Type B pancreatic cell (in vitro differentiated cells): ENCODE measurements at regions not wholly inside any gene's neighbourhood (a gene's known extent, or its start where the extent isn't known, plus 50 kb on each side); places are given as distances from the start of the nearest gene placed in this dataset.

Source experiments
- DNase-seq: peaks from one replicate; pipeline ENCODE4 v3.0.0; 2021; ENCODE audit warnings: mixed read lengths; ENCODE audit not compliant: unreplicated experiment; ENCODE audit errors: extremely low spot score
- H3K27ac Mint-ChIP-seq: 2 replicates; pipeline ENCODE4 v1.8.0; 2021; ENCODE audit warnings: mild to moderate bottlenecking, mixed read lengths
- H3K27me3 Mint-ChIP-seq: 2 replicates; pipeline ENCODE4 v1.8.0; 2021; ENCODE audit warnings: mixed read lengths
- H3K36me3 Mint-ChIP-seq: 2 replicates; pipeline ENCODE4 v1.8.0; 2021; ENCODE audit warnings: mixed read lengths
- H3K4me1 Mint-ChIP-seq: one replicate; pipeline ENCODE4 v1.8.0; 2021; ENCODE audit warnings: mixed read lengths; ENCODE audit not compliant: unreplicated experiment
- H3K4me3 Mint-ChIP-seq: 2 replicates; pipeline ENCODE4 v1.8.0; 2021; ENCODE audit warnings: mild to moderate bottlenecking, mixed read lengths
- H3K9me3 Mint-ChIP-seq: 2 replicates; pipeline ENCODE4 v1.8.0; 2021; ENCODE audit warnings: mixed read lengths
- CTCF ChIP-seq: fragments of 200-600 bp; sonication (generic); conservative IDR thresholded peaks from 2 replicates; pipeline ENCODE4 v1.5.0; 2021; ENCODE audit warnings: antibody characterized with exemption, mild to moderate bottlenecking

- Mint-ChIP-seq H3K4me3 (no peak overlapping the region), H3K27me3 (no peaks in the 10 kb centered on the region), H3K27ac (no peak overlapping the region), H3K4me1 (no peaks in the 10 kb centered on the region), H3K36me3 (no peaks in the 10 kb centered on the region), H3K9me3 (no peaks in the 10 kb centered on the region)
- TF ChIP-seq CTCF = no peak
- DNase-seq = no peak
Observed at GRCh38 chrX:127300511-127300910, 481.0 kb downstream of the PRR32 start.

- H3K9me3 Mint-ChIP-seq = no peaks in the 10 kb centered on the region
Observed at GRCh38 chrX:127302841-127303240, 483.3 kb downstream of the PRR32 start.

GRCh38 chrX:127305013-127305412 is 485.5 kb downstream of the PRR32 start:
- Mint-ChIP-seq H3K9me3 (no peaks in the 10 kb centered on the region), H3K36me3 (no peaks in the 10 kb centered on the region), H3K4me3 (no peak overlapping the region), H3K27ac (no peak overlapping the region), H3K27me3 (no peaks in the 10 kb centered on the region), H3K4me1 (no peaks in the 10 kb centered on the region)
- no peak for DNase-seq
- no peak for TF ChIP-seq CTCF

More at GRCh38 chrX:127302841-127303240, 483.3 kb downstream of the PRR32 start:
- Mint-ChIP-seq H3K27ac (no peak overlapping the region), H3K4me3 (no peak overlapping the region), H3K27me3 (no peaks in the 10 kb centered on the region), H3K36me3 (no peaks in the 10 kb centered on the region), H3K4me1 (no peaks in the 10 kb centered on the region)
- DNase-seq = no peak
- TF ChIP-seq CTCF = no peak

GRCh38 chrX:127306262-127306661 is 486.7 kb downstream of the PRR32 start:
- TF ChIP-seq CTCF = no peak
- Mint-ChIP-seq H3K27ac (no peak overlapping the region), H3K4me1 (no peaks in the 10 kb centered on the region), H3K36me3 (no peaks in the 10 kb centered on the region), H3K9me3 (no peaks in the 10 kb centered on the region), H3K27me3 (no peaks in the 10 kb centered on the region), H3K4me3 (no peak overlapping the region)
- DNase-seq = no peak

- H3K9me3 Mint-ChIP-seq = no peaks in the 10 kb centered on the region
- no peak overlapping the region for H3K27ac Mint-ChIP-seq
- TF ChIP-seq CTCF = no peak
- DNase-seq = no peak
- H3K4me1 Mint-ChIP-seq = no peaks in the 10 kb centered on the region
- no peaks in the 10 kb centered on the region for H3K27me3 Mint-ChIP-seq
- H3K4me3 Mint-ChIP-seq = no peak overlapping the region
- no peaks in the 10 kb centered on the region for H3K36me3 Mint-ChIP-seq
Observed at GRCh38 chrX:127313635-127314034, 494.1 kb downstream of the PRR32 start.

GRCh38 chrX:127317159-127317558 is 497.6 kb downstream of the PRR32 start:
- Mint-ChIP-seq H3K4me1 (no peaks in the 10 kb centered on the region), H3K36me3 (no peaks in the 10 kb centered on the region), H3K27ac (no peak overlapping the region), H3K27me3 (no peaks in the 10 kb centered on the region), H3K4me3 (no peak overlapping the region), H3K9me3 (no peaks in the 10 kb centered on the region)
- DNase-seq = no peak
- TF ChIP-seq CTCF = no peak
